ENCODE measurements at regions not wholly inside any gene's neighbourhood (a gene's known extent, or its start where the extent isn't known, plus 50 kb on each side); places are given as distances from the start of the nearest gene placed in this dataset.

DNA sequence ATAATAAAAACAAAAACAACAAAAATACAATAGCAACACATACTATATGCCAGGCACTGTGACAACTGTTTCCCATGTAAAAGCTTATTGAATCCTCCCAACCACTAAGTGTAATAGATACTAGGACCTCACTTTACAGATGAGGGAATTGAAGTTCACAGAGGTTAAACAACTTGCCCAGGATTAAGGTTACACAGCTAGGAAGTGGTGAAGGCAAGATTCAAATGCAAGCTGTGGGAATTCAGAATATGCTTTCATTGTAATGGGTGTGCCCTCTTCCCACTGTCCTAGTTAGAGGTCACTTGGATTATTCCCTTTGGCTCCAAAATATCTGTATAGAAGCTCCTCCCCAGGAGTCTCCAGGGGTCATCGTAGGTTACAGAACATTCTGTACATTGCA, 231.1 kb downstream of the MREG start:
- no peak for TF ChIP-seq REST (IDR thresholded peaks at IDR 0.05; ENCODE audit: low read depth, low read length)
- no peak for TF ChIP-seq CTCF (IDR thresholded peaks at IDR 0.05)
- TF ChIP-seq NRF1 (IDR thresholded peaks at IDR 0.05; ENCODE audit: low read depth, low read length), result no peak
- TF ChIP-seq, protein P1, sequence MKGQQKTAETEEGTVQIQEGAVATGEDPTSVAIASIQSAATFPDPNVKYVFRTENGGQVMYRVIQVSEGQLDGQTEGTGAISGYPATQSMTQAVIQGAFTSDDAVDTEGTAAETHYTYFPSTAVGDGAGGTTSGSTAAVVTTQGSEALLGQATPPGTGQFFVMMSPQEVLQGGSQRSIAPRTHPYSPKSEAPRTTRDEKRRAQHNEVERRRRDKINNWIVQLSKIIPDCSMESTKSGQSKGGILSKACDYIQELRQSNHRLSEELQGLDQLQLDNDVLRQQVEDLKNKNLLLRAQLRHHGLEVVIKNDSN (IDR thresholded peaks at IDR 0.05; ENCODE audit: borderline replicate concordance, low read depth), result no peak
- TF ChIP-seq TAF1 (IDR thresholded peaks at IDR 0.05; ENCODE audit: borderline replicate concordance, low read depth, low read length), result no peak
- no peak for TF ChIP-seq POLR2AphosphoS5 (IDR thresholded peaks at IDR 0.05; ENCODE audit: low read depth, low read length)
- TF ChIP-seq SMC3 (IDR thresholded peaks at IDR 0.05; ENCODE audit: low read depth, low read length), result no peak
- TF ChIP-seq GATA2 (CRISPR knock-in tag; IDR thresholded peaks at IDR 0.05), result no peak
- TF ChIP-seq ZBTB33 (IDR thresholded peaks at IDR 0.05; ENCODE audit: borderline replicate concordance, low read depth), result no peak
- TF ChIP-seq NFIC (IDR thresholded peaks at IDR 0.05; ENCODE audit: borderline replicate concordance), result no peak

Measured in SK-N-SH (cell line).